SK-N-MC (cell line): ENCODE measurements at regions not wholly inside any gene's neighbourhood (a gene's known extent, or its start where the extent isn't known, plus 50 kb on each side); places are given as distances from the start of the nearest gene placed in this dataset.

Experiments used
- EZH2 ChIP-seq: fragments of 200-600 bp; sonication (generic); IDR thresholded peaks from one replicate; pipeline ENCODE4 v1.6.1; 2017; ENCODE audit warnings: antibody characterized with exemption
- FOXP2 ChIP-seq: optimal IDR thresholded peaks from 2 replicates; pipeline ENCODE3; 2011; ENCODE audit warnings: mild to moderate bottlenecking, moderate library complexity; ENCODE audit not compliant: insufficient read depth; ENCODE audit errors: extremely low read length, control extremely low read depth
- POLR2AphosphoS5 ChIP-seq: IDR thresholded peaks from 2 replicates; pipeline ENCODE4 v1.6.1; 2012; ENCODE audit warnings: mild to moderate bottlenecking, low read depth, low read length, borderline replicate concordance

GRCh38 chr2:53265544-53266299, 501.9 kb upstream of the CHAC2 start:
- TF ChIP-seq EZH2 (no peak), POLR2AphosphoS5 (no peak), FOXP2 (no peak)
